ENCODE measurements at regions not wholly inside any gene's neighbourhood (a gene's known extent, or its start where the extent isn't known, plus 50 kb on each side); places are given as distances from the start of the nearest gene placed in this dataset.

DNA sequence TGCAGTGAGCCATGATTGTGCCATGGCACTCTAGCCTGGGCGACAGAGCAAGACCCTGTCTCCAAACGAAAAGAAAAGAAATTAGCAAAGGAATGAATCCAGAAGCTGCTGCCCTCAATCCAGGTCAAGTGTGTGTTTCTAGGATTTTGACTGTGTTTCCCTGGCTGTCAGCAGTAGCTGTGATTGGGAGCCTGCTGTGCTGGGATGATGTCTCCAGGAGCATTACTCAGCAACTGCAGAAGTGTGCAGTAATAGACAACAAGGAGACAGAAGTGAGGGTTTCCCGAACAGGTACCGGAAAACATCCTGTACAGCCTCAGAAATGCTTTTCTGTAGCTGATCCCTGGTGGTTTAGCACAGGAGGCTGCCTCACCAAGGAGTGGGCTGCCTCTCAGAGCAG is 492.5 kb downstream of the FUT8 start:
- no peak for TF ChIP-seq RAD21 (IDR thresholded peaks at IDR 0.05; ENCODE audit: insufficient read depth, low read depth, low read length)
- no peak for TF ChIP-seq CHD4 (IDR thresholded peaks at IDR 0.05)
- no peak for TF ChIP-seq RAD51 (IDR thresholded peaks at IDR 0.05)
- no peak for TF ChIP-seq NBN (IDR thresholded peaks at IDR 0.05)
- no peak for TF ChIP-seq POLR2AphosphoS5 (IDR thresholded peaks at IDR 0.05; ENCODE audit: low read length)
- TF ChIP-seq SMAD1 (IDR thresholded peaks at IDR 0.05; ENCODE audit: low read depth, partially characterized antibody), result no peak
- no peak for TF ChIP-seq ETV6 (conservative IDR thresholded peaks at IDR 0.05 in 1 of 2, IDR thresholded peaks at IDR 0.05 in 1 of 2; ENCODE audit: borderline replicate concordance in 1 of 2, low read depth in 1 of 2)
- no peak for TF ChIP-seq ZNF592 (IDR thresholded peaks at IDR 0.05)
- no peak for TF ChIP-seq RB1 (IDR thresholded peaks at IDR 0.05; ENCODE audit: borderline replicate concordance)
- TF ChIP-seq ZBED1 (IDR thresholded peaks at IDR 0.05; ENCODE audit: borderline replicate concordance), result no peak
- TF ChIP-seq SMC3 (IDR thresholded peaks at IDR 0.05; ENCODE audit: borderline replicate concordance, low read length), result no peak
- no peak for TF ChIP-seq LARP7 (IDR thresholded peaks at IDR 0.05)
- TF ChIP-seq TCF3 (IDR thresholded peaks at IDR 0.05; ENCODE audit: borderline replicate concordance, insufficient read depth, low read depth, low read length), result no peak
- no peak for TF ChIP-seq ZNF384 (IDR thresholded peaks at IDR 0.05; ENCODE audit: borderline replicate concordance, low read depth, low read length)
- no peak for TF ChIP-seq HDAC6 (IDR thresholded peaks at IDR 0.05; ENCODE audit: unreplicated experiment)
- TF ChIP-seq CTCF (IDR thresholded peaks at IDR 0.05 in 2 of 3, conservative IDR thresholded peaks at IDR 0.05 in 1 of 3; ENCODE audit: control insufficient read depth in 2 of 3, extremely low read depth in 1 of 3, insufficient read depth in 1 of 3, low read depth in 3 of 3, low read length in 3 of 3), result no peak
- TF ChIP-seq, protein P1, sequence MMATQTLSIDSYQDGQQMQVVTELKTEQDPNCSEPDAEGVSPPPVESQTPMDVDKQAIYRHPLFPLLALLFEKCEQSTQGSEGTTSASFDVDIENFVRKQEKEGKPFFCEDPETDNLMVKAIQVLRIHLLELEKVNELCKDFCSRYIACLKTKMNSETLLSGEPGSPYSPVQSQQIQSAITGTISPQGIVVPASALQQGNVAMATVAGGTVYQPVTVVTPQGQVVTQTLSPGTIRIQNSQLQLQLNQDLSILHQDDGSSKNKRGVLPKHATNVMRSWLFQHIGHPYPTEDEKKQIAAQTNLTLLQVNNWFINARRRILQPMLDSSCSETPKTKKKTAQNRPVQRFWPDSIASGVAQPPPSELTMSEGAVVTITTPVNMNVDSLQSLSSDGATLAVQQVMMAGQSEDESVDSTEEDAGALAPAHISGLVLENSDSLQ (IDR thresholded peaks at IDR 0.05), result no peak
- POLR2A ChIA-PET, result interaction anchor here (0.5 kb wide), 1 partner anchor 18 kb away, joined by 5 read pairs; no protein-coding TSS in a partner anchor
- Histone ChIP-seq H3K4me2 (ENCODE audit: control insufficient read depth, insufficient read depth) (no peak overlapping the region), H3K9me3 (replicated peaks; ENCODE audit: control insufficient read depth, insufficient read depth, low read length) (no peaks in the 10 kb centered on the region; the same call in 2 of the 3 replicates), H3K27ac (ENCODE audit: control insufficient read depth, insufficient read depth) (no peak overlapping the region), H3K27me3 (replicated peaks in 1 of 2; ENCODE audit: control insufficient read depth in 2 of 2, insufficient read depth in 2 of 2, low read length in 1 of 2) (no peaks in the 10 kb centered on the region), H3K79me2 (ENCODE audit: control insufficient read depth, insufficient read depth, low read length) (no peaks in the 10 kb centered on the region), H3K4me3 (no peak overlapping the region), H3K4me1 (ENCODE audit: control insufficient read depth, insufficient read depth, low read length) (no peaks in the 10 kb centered on the region), H2AFZ (ENCODE audit: control insufficient read depth, low read depth, low read length) (no peak overlapping the region), H3K36me3 (ENCODE audit: control insufficient read depth in 2 of 2, insufficient read depth in 2 of 2, low read length in 1 of 2) (no peaks in the 10 kb centered on the region), H4K20me1 (ENCODE audit: control insufficient read depth, insufficient read depth) (no peaks in the 10 kb centered on the region), H3K9ac (ENCODE audit: control insufficient read depth, insufficient read depth, low read length) (no peak overlapping the region)
- BruUV-seq (replicated peaks), result no TSS peak
- ATAC-seq (no peak), DNase-seq (ENCODE audit: low read depth, low spot score) (no peak), FAIRE-seq (no peak)
- SMC1A ChIA-PET (ENCODE audit: uncharacterized antibody, unreplicated experiment), result interaction anchor here (1.6 kb wide), 1 partner anchor 9 kb away, joined by 3 read pairs; no protein-coding TSS in a partner anchor
- in situ Hi-C loops (cut with MboI), result no loop called here
- CTCF ChIA-PET, result interaction anchor here (0.6 kb wide), 1 partner anchor 619 kb away, joined by 3 read pairs; no protein-coding TSS in a partner anchor
- intact Hi-C loops (cut with micrococcal nuclease; ENCODE audit: unreplicated experiment), result no loop called here
- WGBS (ENCODE audit: insufficient coverage, insufficient replicate concordance, low lambda C conversion rate, missing lambda C conversion rate), result 43% methylated on average over 4 of the region's 4 CpGs
- RAD21 ChIA-PET (ENCODE audit: unreplicated experiment), result no interaction called here

All from GM12878 (cell line).